ENCODE measurements at regions not wholly inside any gene's neighbourhood (a gene's known extent, or its start where the extent isn't known, plus 50 kb on each side); places are given as distances from the start of the nearest gene placed in this dataset.
A peak's percentile ranks its signal among the peaks of the same experiment; 100 is the strongest.

- Histone ChIP-seq H2BK5ac (ENCODE audit: low read depth, low read length) (no peak overlapping the region), H3K23me2 (ENCODE audit: low read depth, low read length) (no peaks in the 10 kb centered on the region), H3K79me1 (ENCODE audit: low read depth, low read length) (no peaks in the 10 kb centered on the region), H2AK5ac (ENCODE audit: low read depth, low read length) (no peak overlapping the region), H3K4ac (replicated peaks; ENCODE audit: insufficient read length, low read depth, low read length) (no peak overlapping the region), H3K4me3 (ENCODE audit: extremely low read depth in 1 of 4, insufficient read depth in 2 of 4, low read depth in 3 of 4, low read length in 4 of 4) (no peak overlapping the region), H3K14ac (ENCODE audit: insufficient read length) (no peak overlapping the region), H3K4me2 (ENCODE audit: insufficient read depth in 1 of 2, low read depth in 2 of 2, low read length in 2 of 2) (no peak overlapping the region), H3K36me3 (ENCODE audit: control insufficient read depth in 2 of 4, insufficient read depth in 4 of 4, low read length in 3 of 4) (no peaks in the 10 kb centered on the region), H3K23ac (ENCODE audit: insufficient read length) (no peak overlapping the region), H3K56ac (replicated peaks; ENCODE audit: insufficient read length, low read depth, low read length) (no peak overlapping the region), H4K20me1 (replicated peaks in 1 of 2; ENCODE audit: control insufficient read depth in 1 of 2, insufficient read depth in 2 of 2, low read length in 2 of 2) (no peaks in the 10 kb centered on the region), H4K91ac (replicated peaks; ENCODE audit: insufficient read length, low read length) (no peak overlapping the region), H3K18ac (ENCODE audit: extremely low read depth, low read length) (no peak overlapping the region), H3K9me3 (ENCODE audit: insufficient read depth in 2 of 2, low read depth in 1 of 2, low read length in 1 of 2) (no peaks in the 10 kb centered on the region), H3K27me3 (replicated peaks in 1 of 4; ENCODE audit: control insufficient read depth in 3 of 4, extremely low read depth in 1 of 4, insufficient read depth in 3 of 4, low read length in 3 of 4) (peaks cover 0 to under 1% (median 0%) of the 10 kb centered on the region in 4 experiments; a peak in 1 of 7 replicates), H3K79me2 (ENCODE audit: control insufficient read depth in 1 of 2, insufficient read depth in 2 of 2, low read length in 2 of 2) (no peaks in the 10 kb centered on the region), H3K9ac (replicated peaks in 1 of 4; ENCODE audit: extremely low read depth in 1 of 4, low read depth in 3 of 4, low read length in 3 of 4) (no peak overlapping the region), H2BK120ac (replicated peaks; ENCODE audit: low read depth, low read length) (no peak overlapping the region), H2AFZ (ENCODE audit: low read length) (peak overlapping the region; percentile 76; the same call in 1 of the 2 replicates), H2BK15ac (ENCODE audit: low read length) (no peak overlapping the region), H2BK20ac (ENCODE audit: low read length) (no peak overlapping the region), H3K27ac (ENCODE audit: low read depth, low read length) (no peak overlapping the region), H2BK12ac (ENCODE audit: low read depth, low read length) (no peak overlapping the region), H4K8ac (ENCODE audit: extremely low read depth, insufficient read depth, low read length) (no peak overlapping the region), H3K4me1 (replicated peaks in 1 of 4; ENCODE audit: control insufficient read depth in 3 of 4, insufficient read depth in 4 of 4, low read length in 3 of 4) (no peaks in the 10 kb centered on the region), H4K5ac (ENCODE audit: insufficient read length, low read depth, low read length) (no peak overlapping the region)
- CTCF ChIA-PET (ENCODE audit: partially characterized antibody), result no interaction called here
- DNase-seq (ENCODE audit: low read depth in 1 of 2, low spot score in 2 of 2) (no peak), FAIRE-seq (no peak)
- POLR2A ChIA-PET (ENCODE audit: partially characterized antibody), result no interaction called here
- 96% methylated on average over 3 of the region's 3 CpGs; no CpG with 5 or more reads in 1 of the 2 experiments for WGBS, 2 experiments (ENCODE audit: extremely low coverage in 1 of 2, insufficient coverage in 1 of 2, insufficient read length in 1 of 2, insufficient replicate concordance in 2 of 2, low coverage in 1 of 2, low lambda C conversion rate in 2 of 2, missing lambda C conversion rate in 1 of 2)
- no peak for TF ChIP-seq TCF12 (IDR thresholded peaks at IDR 0.05; ENCODE audit: low read depth, low read length)
- TF ChIP-seq USF2 (IDR thresholded peaks at IDR 0.05; ENCODE audit: low read length), result no peak
- no peak for TF ChIP-seq TEAD4 (IDR thresholded peaks at IDR 0.05; ENCODE audit: low read depth, low read length)
- no peak for TF ChIP-seq ZNF274 (IDR thresholded peaks at IDR 0.05; ENCODE audit: borderline replicate concordance, extremely low read depth, low read length)
- TF ChIP-seq RAD21 (IDR thresholded peaks at IDR 0.05 in 1 of 2, conservative IDR thresholded peaks at IDR 0.05 in 1 of 2; ENCODE audit: low read depth in 2 of 2, low read length in 2 of 2), result no peak
- no peak for TF ChIP-seq KDM1A (IDR thresholded peaks at IDR 0.05; ENCODE audit: borderline replicate concordance, low read length)
- TF ChIP-seq KDM5A (IDR thresholded peaks at IDR 0.05; ENCODE audit: low read length), result no peak
- no peak for TF ChIP-seq EZH2 (IDR thresholded peaks at IDR 0.05; ENCODE audit: low read depth, low read length, severe bottlenecking)
- no peak for TF ChIP-seq RBBP5 (IDR thresholded peaks at IDR 0.05; ENCODE audit: borderline replicate concordance, low read depth, low read length)
- no peak for TF ChIP-seq CREB1 (IDR thresholded peaks at IDR 0.05)
- TF ChIP-seq BCL11A (IDR thresholded peaks at IDR 0.05; ENCODE audit: low read depth in 2 of 2, low read length in 2 of 2), result no peak
Measured at GRCh38 chr3:105199217-105199616, 167.5 kb upstream of the ALCAM start.
